ENCODE measurements at regions not wholly inside any gene's neighbourhood (a gene's known extent, or its start where the extent isn't known, plus 50 kb on each side); places are given as distances from the start of the nearest gene placed in this dataset.

GRCh38 chr15:25556136-25556535, 117.3 kb upstream of the UBE3A start:
- POLR2A ChIA-PET: no interaction called here
- TF ChIP-seq FOXA1 (IDR thresholded peaks at IDR 0.05) (no peak), TARDBP (IDR thresholded peaks at IDR 0.05) (no peak), NFRKB (IDR thresholded peaks at IDR 0.05) (no peak), FOXK2 (IDR thresholded peaks at IDR 0.05) (no peak), L3MBTL2 (conservative IDR thresholded peaks at IDR 0.05) (no peak), HDGF (IDR thresholded peaks at IDR 0.05; ENCODE audit: borderline replicate concordance) (no peak), BHLHE40 (IDR thresholded peaks at IDR 0.05; ENCODE audit: borderline replicate concordance) (no peak), ZNF384 (IDR thresholded peaks at IDR 0.05) (no peak), SUZ12 (IDR thresholded peaks at IDR 0.05) (no peak), ARNT (IDR thresholded peaks at IDR 0.05) (no peak), CTBP1 (IDR thresholded peaks at IDR 0.05; ENCODE audit: borderline replicate concordance) (no peak), LEF1 (IDR thresholded peaks at IDR 0.05; ENCODE audit: borderline replicate concordance) (no peak), ELF4 (IDR thresholded peaks at IDR 0.05) (no peak), FOXM1 (IDR thresholded peaks at IDR 0.05; ENCODE audit: borderline replicate concordance) (no peak), SP1 (IDR thresholded peaks at IDR 0.05) (no peak), PKNOX1 (IDR thresholded peaks at IDR 0.05) (no peak)
- DNase-seq (ENCODE audit: extremely low spot score): no peak
- CTCF ChIA-PET: no interaction called here

- ChIA-PET POLR2A (no interaction called here), CTCF (no interaction called here)
- TF ChIP-seq SP1 (IDR thresholded peaks at IDR 0.05): no peak
- no peak for TF ChIP-seq FOXM1 (IDR thresholded peaks at IDR 0.05; ENCODE audit: borderline replicate concordance)
- TF ChIP-seq PKNOX1 (IDR thresholded peaks at IDR 0.05): no peak
- no peak for TF ChIP-seq L3MBTL2 (conservative IDR thresholded peaks at IDR 0.05)
- no peak for TF ChIP-seq HDGF (IDR thresholded peaks at IDR 0.05; ENCODE audit: borderline replicate concordance)
- TF ChIP-seq TARDBP (IDR thresholded peaks at IDR 0.05): no peak
- no peak for TF ChIP-seq CTBP1 (IDR thresholded peaks at IDR 0.05; ENCODE audit: borderline replicate concordance)
- no peak for TF ChIP-seq FOXA1 (IDR thresholded peaks at IDR 0.05)
- TF ChIP-seq ELF4 (IDR thresholded peaks at IDR 0.05): no peak
- TF ChIP-seq ARNT (IDR thresholded peaks at IDR 0.05): no peak
- TF ChIP-seq SUZ12 (IDR thresholded peaks at IDR 0.05): no peak
- TF ChIP-seq ZNF384 (IDR thresholded peaks at IDR 0.05): no peak
- TF ChIP-seq BHLHE40 (IDR thresholded peaks at IDR 0.05; ENCODE audit: borderline replicate concordance): no peak
- TF ChIP-seq LEF1 (IDR thresholded peaks at IDR 0.05; ENCODE audit: borderline replicate concordance): no peak
- TF ChIP-seq NFRKB (IDR thresholded peaks at IDR 0.05): no peak
- no peak for TF ChIP-seq FOXK2 (IDR thresholded peaks at IDR 0.05)
- DNase-seq (ENCODE audit: extremely low spot score): no peak
Measured at GRCh38 chr15:25554640-25555039, 115.8 kb upstream of the UBE3A start.

- ChIA-PET POLR2A (no interaction called here), CTCF (no interaction called here)
- DNase-seq (ENCODE audit: extremely low spot score): no peak
- TF ChIP-seq FOXA1 (IDR thresholded peaks at IDR 0.05) (no peak), BHLHE40 (IDR thresholded peaks at IDR 0.05; ENCODE audit: borderline replicate concordance) (no peak), L3MBTL2 (conservative IDR thresholded peaks at IDR 0.05) (no peak), TARDBP (IDR thresholded peaks at IDR 0.05) (no peak), HDGF (IDR thresholded peaks at IDR 0.05; ENCODE audit: borderline replicate concordance) (no peak), SUZ12 (IDR thresholded peaks at IDR 0.05) (no peak)
Measured at GRCh38 chr15:25548600-25548999, 109.8 kb upstream of the UBE3A start.

- CTCF ChIA-PET: no interaction called here
- TF ChIP-seq L3MBTL2 (conservative IDR thresholded peaks at IDR 0.05): no peak
- TF ChIP-seq ELF4 (IDR thresholded peaks at IDR 0.05): no peak
- TF ChIP-seq LEF1 (IDR thresholded peaks at IDR 0.05; ENCODE audit: borderline replicate concordance): no peak
- TF ChIP-seq HDGF (IDR thresholded peaks at IDR 0.05; ENCODE audit: borderline replicate concordance): no peak
- TF ChIP-seq SP1 (IDR thresholded peaks at IDR 0.05): no peak
- no peak for TF ChIP-seq ARNT (IDR thresholded peaks at IDR 0.05)
- TF ChIP-seq SUZ12 (IDR thresholded peaks at IDR 0.05): no peak
- no peak for TF ChIP-seq NFRKB (IDR thresholded peaks at IDR 0.05)
- no peak for TF ChIP-seq BHLHE40 (IDR thresholded peaks at IDR 0.05; ENCODE audit: borderline replicate concordance)
- no peak for TF ChIP-seq FOXK2 (IDR thresholded peaks at IDR 0.05)
- no peak for DNase-seq (ENCODE audit: extremely low spot score)
- POLR2A ChIA-PET: no interaction called here
Measured at GRCh38 chr15:25545889-25546288, 107.1 kb upstream of the UBE3A start.

- ChIA-PET CTCF (no interaction called here), POLR2A (no interaction called here)
- DNase-seq (ENCODE audit: extremely low spot score): no peak
- TF ChIP-seq ARNT (IDR thresholded peaks at IDR 0.05): no peak
- no peak for TF ChIP-seq NFRKB (IDR thresholded peaks at IDR 0.05)
- TF ChIP-seq SP1 (IDR thresholded peaks at IDR 0.05): no peak
- no peak for TF ChIP-seq SUZ12 (IDR thresholded peaks at IDR 0.05)
- no peak for TF ChIP-seq BHLHE40 (IDR thresholded peaks at IDR 0.05; ENCODE audit: borderline replicate concordance)
- TF ChIP-seq PKNOX1 (IDR thresholded peaks at IDR 0.05): no peak
- TF ChIP-seq ZNF384 (IDR thresholded peaks at IDR 0.05): no peak
- TF ChIP-seq TARDBP (IDR thresholded peaks at IDR 0.05): no peak
Measured at GRCh38 chr15:25545017-25545416, 106.2 kb upstream of the UBE3A start.

- no peak for DNase-seq (ENCODE audit: extremely low spot score)
- TF ChIP-seq L3MBTL2 (conservative IDR thresholded peaks at IDR 0.05) (no peak), CTBP1 (IDR thresholded peaks at IDR 0.05; ENCODE audit: borderline replicate concordance) (no peak), HDGF (IDR thresholded peaks at IDR 0.05; ENCODE audit: borderline replicate concordance) (no peak), PKNOX1 (IDR thresholded peaks at IDR 0.05) (no peak), NFRKB (IDR thresholded peaks at IDR 0.05) (no peak), FOXK2 (IDR thresholded peaks at IDR 0.05) (no peak), SP1 (IDR thresholded peaks at IDR 0.05) (no peak), LEF1 (IDR thresholded peaks at IDR 0.05; ENCODE audit: borderline replicate concordance) (no peak), FOXA1 (IDR thresholded peaks at IDR 0.05) (no peak), ELF4 (IDR thresholded peaks at IDR 0.05) (no peak)
- ChIA-PET CTCF (no interaction called here), POLR2A (no interaction called here)
Measured at GRCh38 chr15:25544076-25544475, 105.3 kb upstream of the UBE3A start.
